Esophagus squamous epithelium (tissue), 5 donors: ENCODE measurements at regions not wholly inside any gene's neighbourhood (a gene's known extent, or its start where the extent isn't known, plus 50 kb on each side); places are given as distances from the start of the nearest gene placed in this dataset.

Source experiments
- DNase-seq: peaks from one replicate; lab custom pipeline; 2025; lab: John Stamatoyannopoulos, UW
- H3K27ac ChIP-seq, 4 donors: fragments of 200-600 bp; sonication (generic); one replicate each; pipeline ENCODE4 v1.5.1; 2016 to 2019; ENCODE audit warnings: mild to moderate bottlenecking in 1 of 4
- H3K27me3 ChIP-seq, 4 donors: fragments of 200-600 bp; sonication (generic); 1 replicate in 3 of 4; 2 replicates in 1 of 4; pipeline versions ENCODE4 v1.5.1 to v1.6.0; 2017 to 2021; ENCODE audit warnings: antibody characterized with exemption in 1 of 4
- H3K36me3 ChIP-seq, 3 donors: fragments of 200-600 bp; sonication (generic); one replicate each; pipeline ENCODE4 v1.5.1; 2016 to 2019
- H3K4me1 ChIP-seq, 3 donors: fragments of 200-600 bp; sonication (generic); one replicate each; pipeline ENCODE4 v1.5.1; 2017 to 2019
- H3K4me3 ChIP-seq, 4 donors: fragments of 200-600 bp; sonication (generic); 1 replicate in 3 of 4; 2 replicates in 1 of 4; pipeline ENCODE4 v1.5.1; 2016 to 2019; ENCODE audit warnings: mild to moderate bottlenecking in 2 of 4, moderate library complexity in 1 of 4
- H3K9me3 ChIP-seq, 3 donors: fragments of 200-600 bp; sonication (generic); one replicate each; pipeline ENCODE4 v1.5.1; 2016 to 2019
- POLR2A ChIP-seq, 4 donors: fragments of 450-650 bp; IDR thresholded peaks; one replicate each; pipeline ENCODE4 v1.6.1; 2017; ENCODE audit warnings: antibody characterized with exemption in 4 of 4, mild to moderate bottlenecking in 4 of 4, moderate library complexity in 3 of 4
- WGBS, 2 donors: methylation state at CpG; one replicate each; pipeline ENCODE4 v1.1.5; 2018; 5-methylcytosine and 5-hydroxymethylcytosine counted together
- intact Hi-C: fragments of 100-400 bp; cut with DNase I; formaldehyde crosslinking; loops from one replicate; pipeline ENCODE4 v1.15.0; 2022
- TF ChIP-seq, protein P1 (sequence below), 6 experiments: fragments of 450-650 bp in 4 of 6; fragments of 200-600 bp in 2 of 6; sonication (generic) in 2 of 6; IDR thresholded peaks; one replicate each; pipeline ENCODE4 v1.5.1; 2016 to 2019; ENCODE audit warnings: antibody characterized with exemption in 6 of 6, mild to moderate bottlenecking in 4 of 6, moderate library complexity in 4 of 6
- donor health status: DM: yes; HTN: yes; CAD: no.

DNA sequence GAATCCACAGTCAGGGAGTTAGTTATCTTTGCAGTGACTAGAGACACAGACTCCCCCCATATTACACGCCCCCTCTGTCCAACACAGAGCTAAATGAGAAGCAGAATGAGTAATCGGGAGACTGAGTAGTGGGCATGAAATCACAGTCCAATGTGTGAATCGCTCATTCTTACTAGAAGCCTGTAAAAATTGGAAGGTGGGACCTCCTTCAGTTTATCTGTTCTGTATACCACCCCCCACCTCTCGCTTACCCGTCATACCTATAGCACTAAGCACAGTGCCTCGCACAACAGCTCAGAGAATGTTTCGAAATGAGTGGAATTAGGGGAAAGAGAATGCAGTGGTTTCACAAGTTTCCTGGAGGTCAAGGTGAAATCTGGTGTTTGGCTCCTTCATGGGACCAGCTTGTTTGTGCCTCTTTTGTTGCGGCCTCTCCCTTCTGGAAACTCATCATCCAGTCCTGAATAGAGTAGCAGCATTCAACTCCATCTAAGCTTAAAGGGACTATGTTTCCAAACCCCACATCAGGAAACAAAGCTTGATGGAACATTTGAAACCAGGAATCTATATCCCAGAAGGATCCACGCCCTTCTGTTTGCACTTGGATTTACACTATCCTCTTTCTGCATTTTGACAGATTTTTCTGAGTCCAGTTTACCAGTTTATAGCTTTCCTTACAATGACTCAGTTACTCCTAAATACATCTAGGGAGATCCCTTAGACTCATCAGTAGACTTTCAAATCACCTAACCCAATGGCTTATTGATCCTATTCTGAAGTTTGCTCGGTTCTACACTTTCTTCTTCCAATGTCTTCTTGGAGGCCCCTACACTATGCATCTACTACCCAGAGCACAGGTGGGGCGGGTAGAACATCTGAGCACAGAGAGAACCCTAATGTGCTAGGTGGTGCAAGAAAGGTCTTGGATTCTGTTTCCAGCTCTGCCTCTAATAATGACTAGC, 59.2 kb upstream of the PIM1 start:
- peak overlapping the region in 1 of 4 donors; percentile 36 for H3K27ac ChIP-seq
- no peak for DNase-seq
- intact Hi-C loops, result no loop called here
- TF ChIP-seq, protein P1, sequence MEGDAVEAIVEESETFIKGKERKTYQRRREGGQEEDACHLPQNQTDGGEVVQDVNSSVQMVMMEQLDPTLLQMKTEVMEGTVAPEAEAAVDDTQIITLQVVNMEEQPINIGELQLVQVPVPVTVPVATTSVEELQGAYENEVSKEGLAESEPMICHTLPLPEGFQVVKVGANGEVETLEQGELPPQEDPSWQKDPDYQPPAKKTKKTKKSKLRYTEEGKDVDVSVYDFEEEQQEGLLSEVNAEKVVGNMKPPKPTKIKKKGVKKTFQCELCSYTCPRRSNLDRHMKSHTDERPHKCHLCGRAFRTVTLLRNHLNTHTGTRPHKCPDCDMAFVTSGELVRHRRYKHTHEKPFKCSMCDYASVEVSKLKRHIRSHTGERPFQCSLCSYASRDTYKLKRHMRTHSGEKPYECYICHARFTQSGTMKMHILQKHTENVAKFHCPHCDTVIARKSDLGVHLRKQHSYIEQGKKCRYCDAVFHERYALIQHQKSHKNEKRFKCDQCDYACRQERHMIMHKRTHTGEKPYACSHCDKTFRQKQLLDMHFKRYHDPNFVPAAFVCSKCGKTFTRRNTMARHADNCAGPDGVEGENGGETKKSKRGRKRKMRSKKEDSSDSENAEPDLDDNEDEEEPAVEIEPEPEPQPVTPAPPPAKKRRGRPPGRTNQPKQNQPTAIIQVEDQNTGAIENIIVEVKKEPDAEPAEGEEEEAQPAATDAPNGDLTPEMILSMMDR (IDR thresholded peaks at IDR 0.05), result no peak
- TF ChIP-seq POLR2A (IDR thresholded peaks at IDR 0.05), result no peak
- H3K36me3 ChIP-seq, result no peaks in the 10 kb centered on the region
- H3K27me3 ChIP-seq, result no peaks in the 10 kb centered on the region
- WGBS, 2 donors, result 60 to 75% methylated on average over 10 to 11 of the region's 11 CpGs
- H3K4me3 ChIP-seq, result no peak overlapping the region
- peaks cover 0 to 15% (median 0%) of the 10 kb centered on the region in 3 donors for H3K4me1 ChIP-seq
- no peaks in the 10 kb centered on the region for H3K9me3 ChIP-seq

DNA sequence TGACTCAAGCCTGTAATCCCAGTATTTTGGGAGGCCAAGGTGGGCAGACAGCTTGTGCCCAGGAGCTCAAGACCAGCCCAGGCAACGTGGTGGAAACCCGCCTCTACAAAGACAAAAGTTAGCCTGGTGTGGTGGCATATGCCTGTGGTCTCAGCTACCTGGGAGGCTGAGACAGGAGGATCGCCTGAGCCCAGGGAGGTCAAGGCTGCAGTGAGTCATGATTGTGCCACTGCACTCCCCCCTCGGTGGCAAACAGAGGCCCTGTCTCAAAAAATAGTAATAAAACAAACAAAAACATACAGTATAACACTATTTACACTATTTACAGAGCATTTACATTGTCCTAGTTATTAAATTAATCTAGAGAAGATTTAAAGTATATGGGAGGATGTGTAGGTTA, 56.0 kb upstream of the PIM1 start:
- H3K9me3 ChIP-seq, result no peaks in the 10 kb centered on the region
- H3K27ac ChIP-seq, result no peak overlapping the region
- H3K27me3 ChIP-seq, result no peaks in the 10 kb centered on the region
- H3K4me3 ChIP-seq, result no peak overlapping the region
- TF ChIP-seq, protein P1 (IDR thresholded peaks at IDR 0.05), result no peak
- no peak for TF ChIP-seq POLR2A (IDR thresholded peaks at IDR 0.05)
- no peaks in the 10 kb centered on the region for H3K36me3 ChIP-seq
- intact Hi-C loops, result no loop called here
- no peak for DNase-seq
- H3K4me1 ChIP-seq, result peaks cover 0 to 15% (median 0%) of the 10 kb centered on the region in 3 donors
- 85 to 97% methylated on average over 4 of the region's 4 CpGs for WGBS, 2 donors

DNA sequence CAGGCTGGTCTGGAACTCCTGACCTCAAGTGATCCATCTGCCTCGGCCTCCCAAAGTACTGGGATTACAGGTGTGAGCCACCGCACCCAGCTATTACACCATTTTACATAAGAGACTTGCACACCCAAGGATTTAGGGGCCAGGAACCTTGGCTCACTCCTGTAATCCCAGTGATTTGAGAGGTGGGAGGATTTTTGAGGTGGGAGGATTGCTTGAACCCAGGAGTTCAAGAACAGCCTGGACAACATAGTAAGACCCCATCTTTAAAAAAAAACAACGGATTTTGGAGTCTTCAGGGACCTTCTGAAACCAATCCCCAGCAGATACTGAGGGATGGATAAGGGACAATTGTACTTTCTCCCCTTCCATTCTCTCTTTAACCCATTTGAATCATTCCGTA, 55.3 kb upstream of the PIM1 start:
- intact Hi-C loops, result no loop called here
- H3K27me3 ChIP-seq, result no peaks in the 10 kb centered on the region
- TF ChIP-seq, protein P1 (IDR thresholded peaks at IDR 0.05), result no peak
- TF ChIP-seq POLR2A (IDR thresholded peaks at IDR 0.05), result no peak
- H3K9me3 ChIP-seq, result no peaks in the 10 kb centered on the region
- no peak overlapping the region for H3K27ac ChIP-seq
- H3K4me1 ChIP-seq, result peaks cover 0 to 15% (median 0%) of the 10 kb centered on the region in 3 donors
- no peaks in the 10 kb centered on the region for H3K36me3 ChIP-seq
- no peak for DNase-seq
- no peak overlapping the region for H3K4me3 ChIP-seq
- 87 to 93% methylated on average over 4 of the region's 4 CpGs for WGBS, 2 donors

DNA sequence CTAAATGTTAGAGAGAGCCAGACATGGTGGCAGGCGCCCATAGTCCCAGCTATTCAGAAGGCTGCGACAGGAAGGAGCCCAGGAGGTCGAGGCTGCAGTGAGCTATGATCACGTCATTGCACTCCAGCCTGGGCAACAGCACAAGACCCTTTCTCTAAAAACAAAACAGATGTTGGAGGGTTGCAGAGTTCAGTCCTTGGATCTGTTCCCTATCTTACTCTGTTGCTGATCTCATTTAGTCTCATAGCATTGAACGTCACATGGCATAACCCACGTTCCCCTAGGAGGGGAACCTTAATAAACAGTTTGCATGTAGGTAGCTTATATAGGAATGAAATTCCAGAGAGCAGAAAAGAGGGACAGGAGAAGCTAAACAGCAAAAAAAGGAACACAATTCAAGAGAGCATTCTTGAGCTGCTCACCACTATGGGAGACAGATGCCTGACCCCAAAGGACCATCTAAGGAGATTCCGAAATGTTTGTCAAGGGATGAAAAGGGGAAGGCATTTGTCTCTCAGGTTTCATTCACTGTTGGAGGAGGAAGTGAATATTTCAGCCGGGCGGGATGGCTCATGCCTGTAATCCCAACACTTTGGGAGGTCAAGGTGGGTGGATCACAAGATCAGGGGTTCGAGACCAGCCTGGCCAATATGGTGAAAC, 54.6 kb upstream of the PIM1 start:
- no peak overlapping the region for H3K27ac ChIP-seq
- no peak for DNase-seq
- intact Hi-C loops, result no loop called here

More for the DNA sequence above, 54.6 kb upstream of the PIM1 start:
- peaks cover 0 to 10% (median 0%) of the 10 kb centered on the region in 3 donors for H3K4me1 ChIP-seq
- WGBS, 2 donors, result 59 to 60% methylated on average over 8 to 9 of the region's 10 CpGs
- no peak overlapping the region for H3K4me3 ChIP-seq
- no peaks in the 10 kb centered on the region for H3K9me3 ChIP-seq
- no peaks in the 10 kb centered on the region for H3K36me3 ChIP-seq
- no peaks in the 10 kb centered on the region for H3K27me3 ChIP-seq
- TF ChIP-seq, protein P1 (IDR thresholded peaks at IDR 0.05), result no peak
- TF ChIP-seq POLR2A (IDR thresholded peaks at IDR 0.05), result no peak
